Kidney (tissue), 13 donors: ENCODE measurements at regions not wholly inside any gene's neighbourhood (a gene's known extent, or its start where the extent isn't known, plus 50 kb on each side); places are given as distances from the start of the nearest gene placed in this dataset.

Experiments
- DNase-seq, 5 donors: peaks; one replicate each; pipeline ENCODE4 v3.0.0-alpha.2; 2013 to 2020
- FAIRE-seq: peaks from 2 replicates; lab custom pipeline; 2012; peaks lifted over from hg19 to GRCh38; lab: Jason Lieb, UNC
- H3K27ac ChIP-seq, 2 donors: one replicate each; pipeline ENCODE4 v1.7.0; 2013; ENCODE audit warnings: low read depth in 2 of 2, low read length in 2 of 2, inconsistent platforms in 1 of 2
- H3K27me3 ChIP-seq: one replicate; pipeline ENCODE4 v1.7.1; 2013; ENCODE audit warnings: low read length, inconsistent platforms; ENCODE audit not compliant: control insufficient read depth, insufficient read depth
- H3K36me3 ChIP-seq, 3 donors: one replicate each; pipeline versions ENCODE4 v1.7.0 to v1.7.1; 2013; ENCODE audit warnings: low read length in 3 of 3, control low read depth in 1 of 3, inconsistent platforms in 1 of 3; ENCODE audit not compliant: insufficient read depth in 3 of 3, control insufficient read depth in 2 of 3
- H3K4me1 ChIP-seq, 3 donors: one replicate each; pipeline versions ENCODE4 v1.7.0 to v1.7.1; 2013; ENCODE audit warnings: low read length in 3 of 3, inconsistent platforms in 1 of 3, low read depth in 1 of 3; ENCODE audit not compliant: control insufficient read depth in 2 of 3, insufficient read depth in 2 of 3
- H3K4me3 ChIP-seq, 3 donors: one replicate each; pipeline versions ENCODE4 v1.7.0 to v1.8.1; 2013; ENCODE audit warnings: low read length in 3 of 3, control low read depth in 1 of 3, inconsistent platforms in 1 of 3
- H3K9ac ChIP-seq, 3 donors: one replicate each; pipeline versions ENCODE4 v1.7.0 to v1.7.1; 2013; ENCODE audit warnings: low read length in 3 of 3, control low read depth in 1 of 3, inconsistent platforms in 1 of 3
- H3K9me3 ChIP-seq, 3 donors: one replicate each; pipeline versions ENCODE4 v1.7.0 to v1.7.1; 2013; ENCODE audit warnings: low read length in 3 of 3, control low read depth in 1 of 3, inconsistent platforms in 1 of 3; ENCODE audit not compliant: control insufficient read depth in 2 of 3, insufficient read depth in 1 of 3
- CTCF ChIP-seq: IDR thresholded peaks from 3 replicates; pipeline ENCODE4 v1.5.1; 2012; ENCODE audit warnings: mild to moderate bottlenecking, moderate library complexity, borderline replicate concordance; ENCODE audit not compliant: insufficient read depth; ENCODE audit errors: extremely low read depth
- intact Hi-C: fragments of 100-400 bp; cut with DNase I; formaldehyde crosslinking; loops from one replicate; pipeline ENCODE4 v1.11.1; 2022
- donor health status: control.
- donor health status: control.
- donor health status: control.
- donor health status: control.
- donor health status: control.
- donor health status: DM: yes; HTN: yes; CAD: no.
- donor health status: Normal renal cell carcinoma (clear cell type).

- H3K4me3 ChIP-seq = no peak overlapping the region
- TF ChIP-seq CTCF = no peak
- H3K27me3 ChIP-seq = no peaks in the 10 kb centered on the region
- H3K4me1 ChIP-seq = peaks cover 0 to 5% (median 0%) of the 10 kb centered on the region in 3 donors
- no peaks in the 10 kb centered on the region for H3K36me3 ChIP-seq
- H3K9me3 ChIP-seq = no peaks in the 10 kb centered on the region
- intact Hi-C loops = no loop called here
- no peak overlapping the region for H3K27ac ChIP-seq
- FAIRE-seq (no peak), DNase-seq (no peak)
- H3K9ac ChIP-seq = no peak overlapping the region
These were observed 240.0 kb downstream of the BCOR start for GRCh38 chrX:39857780-39858179.

- FAIRE-seq = no peak
- no peaks in the 10 kb centered on the region for H3K27me3 ChIP-seq
- TF ChIP-seq CTCF = no peak
- H3K9ac ChIP-seq = no peak overlapping the region
- H3K4me1 ChIP-seq = peaks cover 0 to 5% (median 0%) of the 10 kb centered on the region in 3 donors
- no peak overlapping the region for H3K27ac ChIP-seq
- peak in 2 of 5 donors; percentile 39 to 75 for DNase-seq
- H3K9me3 ChIP-seq = no peaks in the 10 kb centered on the region
- intact Hi-C loops = no loop called here
- H3K4me3 ChIP-seq = no peak overlapping the region
- H3K36me3 ChIP-seq = no peaks in the 10 kb centered on the region
These were observed 237.5 kb downstream of the BCOR start for GRCh38 chrX:39859991-39860861.

- no peak for TF ChIP-seq CTCF
- Histone ChIP-seq H3K36me3 (no peaks in the 10 kb centered on the region), H3K9me3 (no peaks in the 10 kb centered on the region), H3K27ac (no peak overlapping the region), H3K4me1 (no peaks in the 10 kb centered on the region), H3K4me3 (no peak overlapping the region), H3K27me3 (no peaks in the 10 kb centered on the region), H3K9ac (no peak overlapping the region)
- DNase-seq (no peak), FAIRE-seq (no peak)
- intact Hi-C loops = no loop called here
These were observed 234.8 kb downstream of the BCOR start for GRCh38 chrX:39862963-39863362.
